ENCODE measurements at regions not wholly inside any gene's neighbourhood (a gene's known extent, or its start where the extent isn't known, plus 50 kb on each side); places are given as distances from the start of the nearest gene placed in this dataset.

GRCh38 chr9:108290839-108291585 is 564.8 kb downstream of the ACTL7B start:
- no peak overlapping the region for H2AFZ ChIP-seq (ENCODE audit: insufficient read depth, low read depth, low read length, poor library complexity, severe bottlenecking)
- intact Hi-C loops (cut with micrococcal nuclease), result no loop called here
- Mint-ChIP-seq H3K4me3 (no peak overlapping the region), H3K9me3 (ENCODE audit: insufficient read depth) (no peaks in the 10 kb centered on the region), H3K4me1 (no peaks in the 10 kb centered on the region), H3K27me3 (peaks cover 8% of the 10 kb centered on the region), H3K27ac (no peak overlapping the region)
- H3K4me3 ChIP-seq (ENCODE audit: control extremely low read depth in 1 of 5, extremely low read depth in 1 of 5, insufficient read depth in 1 of 5, low read depth in 2 of 5, low read length in 4 of 5), result no peak overlapping the region
- no peak overlapping the region for H3K9ac ChIP-seq (ENCODE audit: low read length)
- no peaks in the 10 kb centered on the region for H4K20me1 ChIP-seq (ENCODE audit: control insufficient read depth, insufficient read depth, low read length, poor library complexity, severe bottlenecking)
- no peaks in the 10 kb centered on the region for H3K9me3 ChIP-seq (ENCODE audit: control extremely low read depth in 1 of 3, control insufficient read depth in 2 of 3, insufficient read depth in 1 of 3, low read length in 2 of 3)
- H3K27ac ChIP-seq (ENCODE audit: low read length in 2 of 2), result no peak overlapping the region
- no peaks in the 10 kb centered on the region for H3K79me2 ChIP-seq (ENCODE audit: control insufficient read depth, insufficient read depth, low read length)
- H3K4me1 ChIP-seq (ENCODE audit: control insufficient read depth in 2 of 2, insufficient read depth in 2 of 2, low read length in 2 of 2), result no peaks in the 10 kb centered on the region
- TF ChIP-seq CTCF (IDR thresholded peaks at IDR 0.05) (no peak), EZH2 (IDR thresholded peaks at IDR 0.05; ENCODE audit: borderline replicate concordance, insufficient read depth, low read depth, low read length, poor library complexity, severe bottlenecking) (no peak)
- H3K36me3 ChIP-seq (replicated peaks in 1 of 2; ENCODE audit: control extremely low read depth in 1 of 2, control insufficient read depth in 1 of 2, extremely low read depth in 1 of 2, insufficient read depth in 2 of 2, low read length in 1 of 2), result no peaks in the 10 kb centered on the region
- WGBS (ENCODE audit: insufficient coverage), result 90% methylated on average over 4 of the region's 6 CpGs
- POLR2A ChIA-PET, result no interaction called here
- no peak for DNase-seq
- H3K4me2 ChIP-seq (replicated peaks; ENCODE audit: low read depth, low read length, poor library complexity, severe bottlenecking), result no peak overlapping the region
- no peak for ATAC-seq (ENCODE audit: low read depth)
- CTCF ChIA-PET, result no interaction called here
- no peaks in the 10 kb centered on the region for H3K27me3 ChIP-seq (replicated peaks in 1 of 4; ENCODE audit: control extremely low read depth in 1 of 4, control insufficient read depth in 3 of 4, insufficient read depth in 4 of 4, low read length in 3 of 4)

- H3K4me3 Mint-ChIP-seq, result no peak overlapping the region
- no peaks in the 10 kb centered on the region for H3K4me1 Mint-ChIP-seq
- DNase-seq (no peak), ATAC-seq (ENCODE audit: low read depth) (no peak)
- intact Hi-C loops (cut with micrococcal nuclease), result no loop called here
- no peak overlapping the region for H3K27ac Mint-ChIP-seq
- TF ChIP-seq CTCF (IDR thresholded peaks at IDR 0.05), result no peak
- TF ChIP-seq EZH2 (IDR thresholded peaks at IDR 0.05; ENCODE audit: borderline replicate concordance, insufficient read depth, low read depth, low read length, poor library complexity, severe bottlenecking), result no peak
- no peaks in the 10 kb centered on the region for H3K4me1 ChIP-seq (ENCODE audit: control insufficient read depth in 2 of 2, insufficient read depth in 2 of 2, low read length in 2 of 2)
- H3K9ac ChIP-seq (ENCODE audit: low read length), result no peak overlapping the region
- H3K36me3 ChIP-seq (replicated peaks in 1 of 2; ENCODE audit: control extremely low read depth in 1 of 2, control insufficient read depth in 1 of 2, extremely low read depth in 1 of 2, insufficient read depth in 2 of 2, low read length in 1 of 2), result no peaks in the 10 kb centered on the region
- H3K27ac ChIP-seq (ENCODE audit: low read length in 2 of 2), result no peak overlapping the region
- H3K9me3 ChIP-seq (ENCODE audit: control extremely low read depth in 1 of 3, control insufficient read depth in 2 of 3, insufficient read depth in 1 of 3, low read length in 2 of 3), result no peaks in the 10 kb centered on the region
- ChIA-PET POLR2A (no interaction called here), CTCF (no interaction called here)
- 94% methylated on average over 3 of the region's 7 CpGs for WGBS (ENCODE audit: insufficient coverage)
- H3K27me3 ChIP-seq (replicated peaks in 1 of 4; ENCODE audit: control extremely low read depth in 1 of 4, control insufficient read depth in 3 of 4, insufficient read depth in 4 of 4, low read length in 3 of 4), result no peaks in the 10 kb centered on the region
- no peaks in the 10 kb centered on the region for H3K79me2 ChIP-seq (ENCODE audit: control insufficient read depth, insufficient read depth, low read length)
- no peaks in the 10 kb centered on the region for H4K20me1 ChIP-seq (ENCODE audit: control insufficient read depth, insufficient read depth, low read length, poor library complexity, severe bottlenecking)
- H2AFZ ChIP-seq (ENCODE audit: insufficient read depth, low read depth, low read length, poor library complexity, severe bottlenecking), result no peak overlapping the region
- H3K4me3 ChIP-seq (ENCODE audit: control extremely low read depth in 1 of 5, extremely low read depth in 1 of 5, insufficient read depth in 1 of 5, low read depth in 2 of 5, low read length in 4 of 5), result no peak overlapping the region
- no peaks in the 10 kb centered on the region for H3K9me3 Mint-ChIP-seq (ENCODE audit: insufficient read depth)
- H3K4me2 ChIP-seq (replicated peaks; ENCODE audit: low read depth, low read length, poor library complexity, severe bottlenecking), result no peak overlapping the region
- H3K27me3 Mint-ChIP-seq, result no peaks in the 10 kb centered on the region
Measured at GRCh38 chr9:108286638-108287206, 569.1 kb downstream of the ACTL7B start.

Measured in B cell (primary cell).